H9 (cell line): ENCODE measurements at regions not wholly inside any gene's neighbourhood (a gene's known extent, or its start where the extent isn't known, plus 50 kb on each side); places are given as distances from the start of the nearest gene placed in this dataset.

ENCODE experiments used
- DNase-seq: peaks from one replicate; pipeline ENCODE4 v3.0.0-alpha.2; 2017
- H2AFZ ChIP-seq: one replicate; pipeline ENCODE4 v1.6.1; 2013; ENCODE audit warnings: mild to moderate bottlenecking, low read length, control low read depth, moderate library complexity
- H2AK5ac ChIP-seq: 2 replicates; pipeline ENCODE4 v1.6.1; 2013; ENCODE audit warnings: low read length, control low read depth, mixed read lengths; ENCODE audit not compliant: insufficient read length
- H2BK120ac ChIP-seq: one replicate; pipeline ENCODE4 v1.6.1; 2013; ENCODE audit warnings: low read depth, mild to moderate bottlenecking, low read length, control low read depth, inconsistent platforms; ENCODE audit not compliant: poor library complexity, severe bottlenecking
- H2BK12ac ChIP-seq: 2 replicates; pipeline ENCODE4 v1.6.1; 2013; ENCODE audit warnings: low read length, control low read depth, mixed read lengths, low read depth; ENCODE audit not compliant: insufficient read length
- H2BK15ac ChIP-seq: 2 replicates; pipeline ENCODE4 v1.6.1; 2013; ENCODE audit warnings: low read depth, low read length, control low read depth
- H2BK20ac ChIP-seq: one replicate; pipeline ENCODE4 v1.6.1; 2013; ENCODE audit warnings: low read depth, mild to moderate bottlenecking, low read length, control low read depth, inconsistent platforms; ENCODE audit not compliant: poor library complexity, severe bottlenecking
- H2BK5ac ChIP-seq: 2 replicates; pipeline ENCODE4 v1.6.1; 2013; ENCODE audit warnings: low read length, control low read depth, mixed read lengths; ENCODE audit not compliant: insufficient read length
- H3K14ac ChIP-seq: 2 replicates; pipeline ENCODE4 v1.6.1; 2013; ENCODE audit warnings: low read length, control low read depth; ENCODE audit not compliant: insufficient read depth
- H3K18ac ChIP-seq: 2 replicates; pipeline ENCODE4 v1.6.1; 2013; ENCODE audit warnings: low read depth, mild to moderate bottlenecking, mixed read lengths, low read length, control low read depth; ENCODE audit not compliant: insufficient read length
- H3K23ac ChIP-seq: 2 replicates; pipeline ENCODE4 v1.6.1; 2013; ENCODE audit warnings: low read length, control low read depth, mixed read lengths, low read depth; ENCODE audit not compliant: insufficient read length
- H3K23me2 ChIP-seq: 2 replicates; pipeline ENCODE4 v1.6.1; 2013; ENCODE audit warnings: low read depth, mild to moderate bottlenecking, mixed read lengths, low read length, control low read depth; ENCODE audit not compliant: insufficient read length, poor library complexity, severe bottlenecking
- H3K27ac ChIP-seq: 2 replicates; pipeline ENCODE4 v1.5.1; 2013; ENCODE audit warnings: low read length, control low read depth, mixed read lengths, low read depth; ENCODE audit not compliant: insufficient read length
- H3K27me3 ChIP-seq: 2 replicates; pipeline ENCODE4 v1.6.1; 2013; ENCODE audit warnings: low read length, control low read depth, inconsistent platforms; ENCODE audit not compliant: insufficient read depth
- H3K4ac ChIP-seq: 2 replicates; pipeline ENCODE4 v1.6.1; 2013; ENCODE audit warnings: low read depth, mild to moderate bottlenecking, control low read depth, inconsistent platforms, low read length, moderate library complexity
- H3K4me1 ChIP-seq: 2 replicates; pipeline ENCODE4 v1.6.1; 2013; ENCODE audit warnings: low read length, control low read depth, inconsistent platforms; ENCODE audit not compliant: insufficient read depth
- H3K4me2 ChIP-seq: 2 replicates; pipeline ENCODE4 v1.6.1; 2013; ENCODE audit warnings: low read length, control low read depth, mixed read lengths; ENCODE audit not compliant: insufficient read length, insufficient read depth
- H3K56ac ChIP-seq: 2 replicates; pipeline ENCODE4 v1.6.1; 2013; ENCODE audit warnings: low read depth, mild to moderate bottlenecking, mixed read lengths, low read length, control low read depth; ENCODE audit not compliant: insufficient read length
- H3K79me1 ChIP-seq: 2 replicates; pipeline ENCODE4 v1.6.1; 2013; ENCODE audit warnings: low read depth, mild to moderate bottlenecking, moderate library complexity, low read length, control low read depth, inconsistent platforms; ENCODE audit not compliant: insufficient read depth, poor library complexity, severe bottlenecking
- H3K79me2 ChIP-seq: 2 replicates; pipeline ENCODE4 v1.6.1; 2013; ENCODE audit warnings: low read length, control low read depth, inconsistent platforms; ENCODE audit not compliant: insufficient read depth
- H3K9ac ChIP-seq: 2 replicates; pipeline ENCODE4 v1.6.1; 2013; ENCODE audit warnings: low read length, control low read depth, mixed read lengths; ENCODE audit not compliant: insufficient read length; ENCODE audit errors: extremely low read depth
- H3K9me3 ChIP-seq: one replicate; pipeline ENCODE4 v1.6.1; 2013; ENCODE audit warnings: low read depth, low read length, inconsistent platforms; ENCODE audit not compliant: control insufficient read depth
- H3T11ph ChIP-seq: one replicate; pipeline ENCODE4 v1.6.1; 2013; ENCODE audit warnings: mild to moderate bottlenecking, low read length, control low read depth, inconsistent platforms
- H4K20me1 ChIP-seq: one replicate; pipeline ENCODE4 v1.6.1; 2013; ENCODE audit not compliant: control insufficient read depth, insufficient read length, insufficient read depth
- H4K5ac ChIP-seq: 2 replicates; pipeline ENCODE4 v1.6.1; 2013; ENCODE audit warnings: low read depth, mild to moderate bottlenecking, mixed read lengths, low read length, control low read depth; ENCODE audit not compliant: insufficient read length
- H4K8ac ChIP-seq: replicated peaks from 2 replicates; pipeline ENCODE4 v1.6.1; 2013; ENCODE audit warnings: low read length, control low read depth, mixed read lengths, low read depth; ENCODE audit not compliant: insufficient read length
- H4K91ac ChIP-seq: 2 replicates; pipeline ENCODE4 v1.6.1; 2013; ENCODE audit warnings: low read depth, mild to moderate bottlenecking, moderate library complexity, mixed read lengths, low read length, control low read depth; ENCODE audit not compliant: insufficient read length
- H3K27ac Mint-ChIP-seq, 3 experiments: 2 replicates in 2 of 3; 3 replicates in 1 of 3; pipeline ENCODE4 v1.8.0; 2020 to 2021; ENCODE audit warnings: mixed read lengths in 3 of 3, mild to moderate bottlenecking in 1 of 3, moderate library complexity in 1 of 3
- H3K27me3 Mint-ChIP-seq: 2 replicates; pipeline ENCODE4 v1.8.0; 2021; ENCODE audit warnings: low read depth, mild to moderate bottlenecking, moderate library complexity, mixed read lengths
- H3K36me3 Mint-ChIP-seq, 3 experiments: 2 replicates in 2 of 3; 3 replicates in 1 of 3; pipeline ENCODE4 v1.8.0; 2020 to 2021; ENCODE audit warnings: low read depth in 3 of 3, mixed read lengths in 3 of 3; ENCODE audit not compliant: insufficient read depth in 1 of 3
- H3K4me1 Mint-ChIP-seq, 2 experiments: 2 replicates each; pipeline ENCODE4 v1.8.0; 2020; ENCODE audit warnings: mixed read lengths in 2 of 2
- H3K4me3 Mint-ChIP-seq, 2 experiments: 2 replicates in 1 of 2; 3 replicates in 1 of 2; pipeline ENCODE4 v1.8.0; 2020 to 2021; ENCODE audit warnings: mild to moderate bottlenecking in 2 of 2, mixed read lengths in 2 of 2, moderate library complexity in 1 of 2
- H3K9me3 Mint-ChIP-seq, 2 experiments: 2 replicates in 1 of 2; 3 replicates in 1 of 2; pipeline ENCODE4 v1.8.0; 2020; ENCODE audit warnings: mild to moderate bottlenecking in 2 of 2, mixed read lengths in 2 of 2, moderate library complexity in 1 of 2
- CTCF ChIP-seq: fragments of 200-600 bp; sonication (generic); conservative IDR thresholded peaks from 3 replicates; pipeline ENCODE4 v1.8.0; 2021; ENCODE audit warnings: antibody characterized with exemption, mild to moderate bottlenecking
- WGBS: extraction: QIAGEN DNeasy Blood & Tissue Kit; methylation state at CpG from one replicate; pipeline ENCODE4 v1.1.7; 2013; ENCODE audit warnings: missing lambda C conversion rate, low lambda C conversion rate, mixed read lengths; ENCODE audit not compliant: insufficient read length; ENCODE audit errors: extremely low coverage; 5-methylcytosine and 5-hydroxymethylcytosine counted together

GRCh38 chr11:94702481-94702880, 65.7 kb upstream of the AMOTL1 start:
- Histone ChIP-seq H3K18ac (no peak overlapping the region), H2BK12ac (no peak overlapping the region), H4K20me1 (no peaks in the 10 kb centered on the region), H3K23me2 (no peaks in the 10 kb centered on the region), H3K27ac (no peak overlapping the region), H3K9me3 (no peaks in the 10 kb centered on the region), H4K91ac (no peak overlapping the region), H3K14ac (no peak overlapping the region), H2BK20ac (no peak overlapping the region), H3K4ac (no peak overlapping the region), H3K27me3 (no peaks in the 10 kb centered on the region), H2BK120ac (no peak overlapping the region), H3K9ac (no peak overlapping the region), H2BK5ac (no peak overlapping the region), H3K79me1 (no peaks in the 10 kb centered on the region), H4K5ac (no peak overlapping the region), H2AK5ac (no peak overlapping the region), H2BK15ac (no peak overlapping the region), H3K23ac (no peak overlapping the region), H3K4me1 (no peaks in the 10 kb centered on the region), H3K4me2 (no peak overlapping the region), H2AFZ (no peak overlapping the region), H3K56ac (no peak overlapping the region), H3K79me2 (no peaks in the 10 kb centered on the region), H4K8ac (no peak overlapping the region), H3T11ph (no peak overlapping the region)
- no peaks in the 10 kb centered on the region for H3K9me3 Mint-ChIP-seq
- no peak for DNase-seq
- peaks cover 8 to 14% of the 10 kb centered on the region in 2 experiments for H3K4me1 Mint-ChIP-seq
- H3K4me3 Mint-ChIP-seq = no peak overlapping the region
- H3K27me3 Mint-ChIP-seq = peaks cover 3% of the 10 kb centered on the region; the same call in 1 of the 2 replicates
- WGBS = no CpG with 5 or more reads among the region's 1 CpG
- no peak overlapping the region for H3K27ac Mint-ChIP-seq
- H3K36me3 Mint-ChIP-seq = no peaks in the 10 kb centered on the region; a peak in 2 of 7 replicates
- TF ChIP-seq CTCF = no peak
